KMS-11 (cell line): ENCODE measurements at regions not wholly inside any gene's neighbourhood (a gene's known extent, or its start where the extent isn't known, plus 50 kb on each side); places are given as distances from the start of the nearest gene placed in this dataset.

Source experiments
- H2AFZ ChIP-seq: fragments of 200-600 bp; sonication (generic); 2 replicates; pipeline ENCODE4 v1.6.1; 2016; ENCODE audit warnings: antibody characterized with exemption, mixed run types, low read depth
- H3K27ac ChIP-seq: fragments of 200-600 bp; sonication (generic); 2 replicates; pipeline ENCODE4 v1.6.1; 2016; ENCODE audit warnings: mild to moderate bottlenecking, mixed run types
- H3K27me3 ChIP-seq: fragments of 200-600 bp; sonication (generic); 2 replicates; pipeline ENCODE4 v1.6.1; 2017; ENCODE audit warnings: mild to moderate bottlenecking, low read depth, mixed run types, moderate library complexity; ENCODE audit not compliant: insufficient read depth
- H3K36me3 ChIP-seq: fragments of 200-600 bp; sonication (generic); 2 replicates; pipeline ENCODE4 v1.6.1; 2017; ENCODE audit warnings: mild to moderate bottlenecking, mixed run types; ENCODE audit not compliant: insufficient read depth
- H3K4me1 ChIP-seq: fragments of 200-600 bp; sonication (generic); 2 replicates; pipeline ENCODE4 v1.6.1; 2016; ENCODE audit warnings: mild to moderate bottlenecking, low read depth, mixed run types; ENCODE audit not compliant: poor library complexity, severe bottlenecking
- H3K4me2 ChIP-seq: fragments of 200-600 bp; sonication (generic); 2 replicates; pipeline ENCODE4 v1.7.0; 2016; ENCODE audit warnings: mild to moderate bottlenecking, mixed run types
- H3K4me3 ChIP-seq: fragments of 200-600 bp; sonication (generic); IDR thresholded peaks from 2 replicates; pipeline ENCODE4 v1.6.1; 2017; ENCODE audit warnings: low read depth, low read length, mixed read lengths; ENCODE audit not compliant: insufficient read depth
- H3K79me2 ChIP-seq: fragments of 200-600 bp; sonication (generic); 2 replicates; pipeline ENCODE4 v1.6.1; 2016; ENCODE audit warnings: low read depth, mixed run types; ENCODE audit not compliant: insufficient read depth
- H3K9ac ChIP-seq: fragments of 200-600 bp; sonication (generic); 2 replicates; pipeline ENCODE4 v1.6.1; 2016; ENCODE audit warnings: mild to moderate bottlenecking, mixed run types
- H4K20me1 ChIP-seq: fragments of 200-600 bp; sonication (generic); 2 replicates; pipeline ENCODE4 v1.6.1; 2016; ENCODE audit warnings: mild to moderate bottlenecking, mixed run types; ENCODE audit not compliant: insufficient read depth
- TF ChIP-seq, protein P1 (sequence below): fragments of 200-600 bp; sonication (generic); conservative IDR thresholded peaks from 2 replicates; pipeline ENCODE4 v1.6.1; 2017; ENCODE audit warnings: low read depth, mild to moderate bottlenecking, antibody characterized with exemption, low read length, moderate library complexity, mixed read lengths

DNA sequence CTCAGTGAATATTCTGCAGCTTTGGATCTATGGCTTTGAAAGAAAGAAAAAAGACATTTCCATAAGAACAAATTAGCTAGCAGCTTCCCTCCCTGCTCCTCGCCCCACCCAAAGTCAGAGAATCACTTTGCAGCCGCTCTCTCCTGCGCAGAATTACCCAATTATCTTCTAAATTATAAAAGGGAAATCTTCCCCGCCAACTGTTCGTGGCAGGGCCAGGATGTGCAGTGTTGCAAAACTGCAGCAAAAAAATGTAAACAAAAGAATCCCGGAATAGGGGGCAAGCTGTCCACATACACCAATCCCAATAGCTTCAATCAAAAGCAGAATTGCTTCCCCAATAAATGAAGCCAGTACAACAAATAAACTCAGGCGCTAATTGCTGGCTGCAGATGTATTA, 510.6 kb downstream of the RBFOX1 start:
- no peak overlapping the region for H3K27ac ChIP-seq
- no peaks in the 10 kb centered on the region for H4K20me1 ChIP-seq
- no peaks in the 10 kb centered on the region for H3K79me2 ChIP-seq
- no peaks in the 10 kb centered on the region for H3K4me1 ChIP-seq
- H2AFZ ChIP-seq, result no peak overlapping the region
- H3K36me3 ChIP-seq, result no peaks in the 10 kb centered on the region
- H3K4me3 ChIP-seq, result no peak overlapping the region
- no peak overlapping the region for H3K4me2 ChIP-seq
- H3K27me3 ChIP-seq, result no peaks in the 10 kb centered on the region
- H3K9ac ChIP-seq, result no peak overlapping the region
- TF ChIP-seq, protein P1, sequence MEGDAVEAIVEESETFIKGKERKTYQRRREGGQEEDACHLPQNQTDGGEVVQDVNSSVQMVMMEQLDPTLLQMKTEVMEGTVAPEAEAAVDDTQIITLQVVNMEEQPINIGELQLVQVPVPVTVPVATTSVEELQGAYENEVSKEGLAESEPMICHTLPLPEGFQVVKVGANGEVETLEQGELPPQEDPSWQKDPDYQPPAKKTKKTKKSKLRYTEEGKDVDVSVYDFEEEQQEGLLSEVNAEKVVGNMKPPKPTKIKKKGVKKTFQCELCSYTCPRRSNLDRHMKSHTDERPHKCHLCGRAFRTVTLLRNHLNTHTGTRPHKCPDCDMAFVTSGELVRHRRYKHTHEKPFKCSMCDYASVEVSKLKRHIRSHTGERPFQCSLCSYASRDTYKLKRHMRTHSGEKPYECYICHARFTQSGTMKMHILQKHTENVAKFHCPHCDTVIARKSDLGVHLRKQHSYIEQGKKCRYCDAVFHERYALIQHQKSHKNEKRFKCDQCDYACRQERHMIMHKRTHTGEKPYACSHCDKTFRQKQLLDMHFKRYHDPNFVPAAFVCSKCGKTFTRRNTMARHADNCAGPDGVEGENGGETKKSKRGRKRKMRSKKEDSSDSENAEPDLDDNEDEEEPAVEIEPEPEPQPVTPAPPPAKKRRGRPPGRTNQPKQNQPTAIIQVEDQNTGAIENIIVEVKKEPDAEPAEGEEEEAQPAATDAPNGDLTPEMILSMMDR, result no peak

DNA sequence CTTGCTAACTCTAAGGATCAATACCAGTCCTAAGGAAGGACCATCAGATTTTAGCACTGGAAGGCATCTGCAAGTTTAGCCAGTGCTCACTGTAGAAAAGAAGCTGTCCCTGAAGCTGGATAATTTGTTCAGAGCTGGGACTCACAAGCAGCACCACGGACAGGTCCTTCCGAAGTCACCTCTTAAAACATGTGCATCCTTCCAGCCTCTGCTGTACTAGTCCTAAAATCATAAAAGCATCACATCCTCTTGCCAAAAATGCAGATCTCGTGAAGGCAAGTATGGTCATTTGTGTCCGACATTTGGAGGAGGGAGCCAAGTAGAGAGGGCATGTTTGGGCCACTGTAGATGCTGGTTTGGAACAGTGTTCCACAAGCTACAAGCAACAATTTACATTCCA, 506.9 kb downstream of the RBFOX1 start:
- Histone ChIP-seq H3K79me2 (no peaks in the 10 kb centered on the region), H3K4me3 (no peak overlapping the region), H3K27me3 (no peaks in the 10 kb centered on the region), H3K4me2 (no peak overlapping the region), H3K9ac (no peak overlapping the region), H3K4me1 (no peaks in the 10 kb centered on the region), H4K20me1 (no peaks in the 10 kb centered on the region), H3K27ac (no peak overlapping the region), H3K36me3 (no peaks in the 10 kb centered on the region), H2AFZ (no peak overlapping the region)
- TF ChIP-seq, protein P1, result no peak

DNA sequence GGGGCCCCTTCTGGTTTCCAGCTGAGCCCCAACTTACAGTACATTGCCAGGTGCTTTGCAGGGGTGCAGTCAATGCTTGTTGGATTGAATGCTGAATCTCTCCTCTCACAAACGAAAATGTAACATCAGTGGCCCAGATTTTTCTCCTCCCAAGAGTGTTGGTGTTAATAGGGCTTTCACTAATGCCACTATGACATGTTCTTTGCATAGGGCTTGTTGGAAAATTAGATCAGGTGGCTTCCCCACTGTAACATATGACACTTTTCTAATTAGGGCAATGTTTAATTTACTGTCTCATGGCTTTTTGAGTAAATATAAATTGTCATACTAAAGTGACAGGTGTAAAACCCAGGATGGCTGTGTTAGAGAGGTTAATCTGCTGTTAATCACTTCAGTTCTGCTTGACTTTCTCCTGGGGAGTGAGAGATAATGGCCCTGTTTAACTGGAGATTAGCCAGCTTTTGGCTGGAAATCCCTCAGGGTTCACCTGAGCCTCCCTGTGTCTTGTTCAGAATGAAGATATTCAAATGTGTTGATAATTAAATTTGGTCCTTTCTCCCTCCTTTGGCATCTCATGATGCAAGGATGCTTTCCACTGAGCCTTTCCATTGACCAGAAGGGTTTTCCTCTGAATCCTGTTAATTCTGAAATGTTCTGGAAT, 502.3 kb downstream of the RBFOX1 start:
- Histone ChIP-seq H3K79me2 (no peaks in the 10 kb centered on the region), H3K27me3 (no peaks in the 10 kb centered on the region), H3K9ac (no peak overlapping the region), H3K27ac (no peak overlapping the region), H3K4me3 (no peak overlapping the region), H2AFZ (no peak overlapping the region), H3K4me1 (no peaks in the 10 kb centered on the region), H3K4me2 (no peak overlapping the region), H4K20me1 (no peaks in the 10 kb centered on the region), H3K36me3 (no peaks in the 10 kb centered on the region)
- TF ChIP-seq, protein P1, result no peak

DNA sequence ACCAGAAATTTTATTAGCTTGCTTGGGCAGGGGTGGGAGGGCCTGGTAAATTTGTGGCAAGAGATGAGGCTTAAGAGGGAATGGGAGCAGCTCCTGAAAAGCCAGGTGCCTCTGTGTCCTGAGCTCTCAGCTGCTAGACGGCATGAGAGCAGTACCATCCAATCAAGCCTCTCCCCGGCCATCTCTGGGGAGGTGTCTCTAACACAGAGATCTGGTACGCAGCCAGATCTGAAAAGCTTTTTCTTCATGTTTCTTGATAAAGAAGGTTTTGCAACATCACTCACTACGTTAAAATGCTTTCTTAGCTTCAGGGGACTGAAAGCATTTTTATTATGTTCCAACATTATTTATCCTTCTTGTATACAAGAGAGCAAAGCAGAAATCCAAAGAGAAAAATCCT, 488.2 kb downstream of the RBFOX1 start:
- Histone ChIP-seq H3K4me2 (no peak overlapping the region), H3K79me2 (no peaks in the 10 kb centered on the region), H2AFZ (no peak overlapping the region), H3K9ac (no peak overlapping the region), H3K36me3 (no peaks in the 10 kb centered on the region), H3K27ac (no peak overlapping the region), H3K4me3 (no peak overlapping the region), H3K4me1 (no peaks in the 10 kb centered on the region), H3K27me3 (no peaks in the 10 kb centered on the region), H4K20me1 (no peaks in the 10 kb centered on the region)
- TF ChIP-seq, protein P1, result no peak
